ENCODE measurements at regions not wholly inside any gene's neighbourhood (a gene's known extent, or its start where the extent isn't known, plus 50 kb on each side); places are given as distances from the start of the nearest gene placed in this dataset.

DNA sequence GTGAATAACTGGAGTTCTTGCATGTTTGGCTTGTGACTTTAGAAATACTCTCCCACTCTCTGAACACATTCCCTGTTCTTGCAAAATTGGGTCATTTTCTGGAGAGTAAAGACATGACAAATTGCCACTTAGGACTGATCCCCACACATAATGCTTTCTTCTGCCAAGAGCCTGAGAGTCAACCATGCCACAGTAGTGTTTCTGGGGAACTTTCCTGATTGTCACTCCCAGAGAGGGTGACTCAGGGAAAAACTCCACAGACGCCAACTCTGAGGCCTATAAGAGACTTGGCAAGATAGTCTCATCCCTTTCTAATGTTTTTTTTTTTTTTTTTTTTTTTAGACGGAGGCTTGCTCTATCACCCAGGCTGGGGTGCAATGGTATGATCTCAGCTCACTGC lies 157.8 kb downstream of the ATG4C start:
- Mint-ChIP-seq H3K4me1 (no peaks in the 10 kb centered on the region), H3K4me3 (no peak overlapping the region), H3K27me3 (ENCODE audit: low read depth in 3 of 3) (peaks cover 3 to 9% (median 6%) of the 10 kb centered on the region in 3 donors), H3K27ac (no peak overlapping the region), H3K36me3 (no peaks in the 10 kb centered on the region), H3K9me3 (no peaks in the 10 kb centered on the region)
- Histone ChIP-seq H3K9me3 (replicated peaks in 1 of 2; ENCODE audit: control insufficient read depth in 1 of 2, insufficient read depth in 1 of 2, low read length in 2 of 2) (no peaks in the 10 kb centered on the region), H3K36me3 (replicated peaks in 1 of 2; ENCODE audit: control insufficient read depth in 1 of 2, insufficient read depth in 2 of 2, low read length in 2 of 2) (no peaks in the 10 kb centered on the region), H3K9ac (ENCODE audit: insufficient read depth, low read length, poor library complexity, severe bottlenecking) (no peak overlapping the region), H3K4me3 (replicated peaks in 1 of 3; ENCODE audit: low read depth in 2 of 3, low read length in 3 of 3) (no peak overlapping the region), H3K27ac (ENCODE audit: low read depth in 1 of 2, low read length in 2 of 2) (no peak overlapping the region), H3K4me2 (replicated peaks; ENCODE audit: extremely low read depth, low read length, poor library complexity, severe bottlenecking) (no peak overlapping the region), H3K79me2 (ENCODE audit: insufficient read depth, low read length) (no peaks in the 10 kb centered on the region), H3K4me1 (ENCODE audit: control insufficient read depth in 1 of 2, insufficient read depth in 2 of 2, low read length in 2 of 2) (no peaks in the 10 kb centered on the region), H3K27me3 (ENCODE audit: control insufficient read depth in 2 of 2, insufficient read depth in 2 of 2, low read length in 2 of 2) (no peaks in the 10 kb centered on the region), H4K20me1 (ENCODE audit: insufficient read depth, low read length) (no peaks in the 10 kb centered on the region), H2AFZ (ENCODE audit: insufficient read depth, low read depth, low read length, poor library complexity, severe bottlenecking) (no peak overlapping the region)
- DNase-seq = no peak
- TF ChIP-seq, protein P1, sequence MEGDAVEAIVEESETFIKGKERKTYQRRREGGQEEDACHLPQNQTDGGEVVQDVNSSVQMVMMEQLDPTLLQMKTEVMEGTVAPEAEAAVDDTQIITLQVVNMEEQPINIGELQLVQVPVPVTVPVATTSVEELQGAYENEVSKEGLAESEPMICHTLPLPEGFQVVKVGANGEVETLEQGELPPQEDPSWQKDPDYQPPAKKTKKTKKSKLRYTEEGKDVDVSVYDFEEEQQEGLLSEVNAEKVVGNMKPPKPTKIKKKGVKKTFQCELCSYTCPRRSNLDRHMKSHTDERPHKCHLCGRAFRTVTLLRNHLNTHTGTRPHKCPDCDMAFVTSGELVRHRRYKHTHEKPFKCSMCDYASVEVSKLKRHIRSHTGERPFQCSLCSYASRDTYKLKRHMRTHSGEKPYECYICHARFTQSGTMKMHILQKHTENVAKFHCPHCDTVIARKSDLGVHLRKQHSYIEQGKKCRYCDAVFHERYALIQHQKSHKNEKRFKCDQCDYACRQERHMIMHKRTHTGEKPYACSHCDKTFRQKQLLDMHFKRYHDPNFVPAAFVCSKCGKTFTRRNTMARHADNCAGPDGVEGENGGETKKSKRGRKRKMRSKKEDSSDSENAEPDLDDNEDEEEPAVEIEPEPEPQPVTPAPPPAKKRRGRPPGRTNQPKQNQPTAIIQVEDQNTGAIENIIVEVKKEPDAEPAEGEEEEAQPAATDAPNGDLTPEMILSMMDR (IDR thresholded peaks at IDR 0.05) = no peak
- intact Hi-C loops (cut with micrococcal nuclease) = no loop called here
- no CpG with 5 or more reads among the region's 2 CpGs for WGBS (ENCODE audit: insufficient coverage)

DNA sequence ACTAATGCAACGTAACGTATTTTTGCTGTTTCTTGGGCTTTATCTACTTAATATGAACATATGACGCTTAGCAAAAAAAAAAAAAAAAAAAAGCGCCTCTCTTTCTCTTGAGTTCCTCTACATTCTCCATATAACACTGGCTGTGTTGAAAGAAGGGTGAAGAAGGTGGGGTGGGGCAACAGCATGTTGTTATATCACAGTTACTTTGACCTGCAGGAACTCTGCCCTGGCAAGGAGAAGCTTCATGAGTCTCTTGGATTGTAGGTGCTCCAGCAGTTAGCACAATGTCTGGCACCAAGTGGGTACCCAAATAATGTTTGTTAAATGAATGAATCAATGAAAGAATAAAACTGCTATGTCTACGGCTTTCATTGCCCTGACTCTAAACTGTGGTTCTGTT lies 162.6 kb downstream of the ATG4C start:
- Mint-ChIP-seq H3K27me3 (ENCODE audit: low read depth in 3 of 3) (peaks cover 3 to 7% (median 6%) of the 10 kb centered on the region in 3 donors), H3K4me1 (no peaks in the 10 kb centered on the region), H3K36me3 (no peaks in the 10 kb centered on the region), H3K4me3 (no peak overlapping the region), H3K27ac (no peak overlapping the region), H3K9me3 (no peaks in the 10 kb centered on the region)
- Histone ChIP-seq H3K9me3 (replicated peaks in 1 of 2; ENCODE audit: control insufficient read depth in 1 of 2, insufficient read depth in 1 of 2, low read length in 2 of 2) (no peaks in the 10 kb centered on the region), H3K79me2 (ENCODE audit: insufficient read depth, low read length) (no peaks in the 10 kb centered on the region), H4K20me1 (ENCODE audit: insufficient read depth, low read length) (no peaks in the 10 kb centered on the region), H3K9ac (ENCODE audit: insufficient read depth, low read length, poor library complexity, severe bottlenecking) (no peak overlapping the region), H3K36me3 (replicated peaks in 1 of 2; ENCODE audit: control insufficient read depth in 1 of 2, insufficient read depth in 2 of 2, low read length in 2 of 2) (no peaks in the 10 kb centered on the region), H3K27me3 (ENCODE audit: control insufficient read depth in 2 of 2, insufficient read depth in 2 of 2, low read length in 2 of 2) (peaks cover 4 to 6% of the 10 kb centered on the region in 2 donors), H3K27ac (ENCODE audit: low read depth in 1 of 2, low read length in 2 of 2) (no peak overlapping the region), H2AFZ (ENCODE audit: insufficient read depth, low read depth, low read length, poor library complexity, severe bottlenecking) (no peak overlapping the region), H3K4me1 (ENCODE audit: control insufficient read depth in 1 of 2, insufficient read depth in 2 of 2, low read length in 2 of 2) (no peaks in the 10 kb centered on the region), H3K4me3 (replicated peaks in 1 of 3; ENCODE audit: low read depth in 2 of 3, low read length in 3 of 3) (no peak overlapping the region), H3K4me2 (replicated peaks; ENCODE audit: extremely low read depth, low read length, poor library complexity, severe bottlenecking) (no peak overlapping the region)
- TF ChIP-seq, protein P1 (IDR thresholded peaks at IDR 0.05) = no peak
- WGBS (ENCODE audit: insufficient coverage) = no CpG with 5 or more reads among the region's 5 CpGs
- no peak for DNase-seq
- intact Hi-C loops (cut with micrococcal nuclease) = no loop called here

Data from CD14-positive monocyte (primary cell).